Ascending aorta (tissue), 2 donors: ENCODE measurements at regions not wholly inside any gene's neighbourhood (a gene's known extent, or its start where the extent isn't known, plus 50 kb on each side); places are given as distances from the start of the nearest gene placed in this dataset.

Source experiments
- DNase-seq, 2 donors: peaks; one replicate each; pipeline ENCODE4 v3.0.0-alpha.2; 2019; ENCODE audit warnings: low spot score in 2 of 2
- H3K27ac ChIP-seq, 2 donors: fragments of 200-600 bp; sonication (generic); one replicate each; pipeline ENCODE4 v1.5.1; 2016 to 2017; ENCODE audit warnings: mild to moderate bottlenecking in 1 of 2
- H3K27me3 ChIP-seq: fragments of 200-600 bp; sonication (generic); one replicate; pipeline ENCODE4 v1.5.1; 2017
- H3K36me3 ChIP-seq, 2 donors: fragments of 200-600 bp; sonication (generic); one replicate each; pipeline ENCODE4 v1.5.1; 2016
- H3K4me1 ChIP-seq, 2 donors: fragments of 200-600 bp; sonication (generic); one replicate each; pipeline ENCODE4 v1.5.1; 2016 to 2017; ENCODE audit warnings: mild to moderate bottlenecking in 1 of 2
- H3K4me3 ChIP-seq, 2 donors: fragments of 200-600 bp; sonication (generic); one replicate each; pipeline ENCODE4 v1.5.1; 2016 to 2017; ENCODE audit warnings: mild to moderate bottlenecking in 1 of 2
- H3K9me3 ChIP-seq, 2 donors: fragments of 200-600 bp; sonication (generic); one replicate each; pipeline ENCODE4 v1.5.1; 2016
- CTCF ChIP-seq, 3 experiments: fragments of 200-600 bp in 2 of 3; fragments of 450-650 bp in 1 of 3; sonication (generic) in 2 of 3; IDR thresholded peaks; one replicate each; pipeline ENCODE4 v1.5.1; 2016 to 2019; ENCODE audit warnings: antibody characterized with exemption in 3 of 3, mild to moderate bottlenecking in 1 of 3, moderate library complexity in 1 of 3
- intact Hi-C: fragments of 100-400 bp; cut with DNase I; formaldehyde crosslinking; loops from one replicate; pipeline ENCODE4 v1.15.1; 2023

- H3K4me1 ChIP-seq, result no peaks in the 10 kb centered on the region
- no peak overlapping the region for H3K4me3 ChIP-seq
- no peak for TF ChIP-seq CTCF (IDR thresholded peaks at IDR 0.05)
- no peaks in the 10 kb centered on the region for H3K27me3 ChIP-seq
- intact Hi-C loops, result no loop called here
- no peak for DNase-seq
- H3K9me3 ChIP-seq, result no peaks in the 10 kb centered on the region
- H3K27ac ChIP-seq, result no peak overlapping the region
- H3K36me3 ChIP-seq, result no peaks in the 10 kb centered on the region
Observed at GRCh38 chr1:96995351-96995750, 273.8 kb downstream of the PTBP2 start.

DNA sequence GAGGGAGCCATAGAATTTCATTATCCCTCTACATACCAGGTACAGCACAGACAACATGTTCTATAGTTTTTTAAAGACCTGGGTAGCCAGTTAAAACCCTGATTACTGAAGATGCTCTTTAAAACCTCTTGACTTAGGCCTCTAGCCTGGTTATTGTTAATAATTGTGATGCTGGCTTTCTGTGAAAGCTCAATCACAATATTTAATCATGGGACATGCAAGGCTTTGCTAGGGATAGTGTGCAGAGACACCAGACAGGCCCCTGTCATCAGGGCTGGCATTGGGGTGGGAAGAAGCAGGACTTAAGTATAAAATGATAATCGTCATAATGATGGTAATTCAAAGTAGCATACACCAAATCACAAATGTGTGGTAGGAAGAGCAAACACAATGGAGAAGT is 274.4 kb downstream of the PTBP2 start:
- intact Hi-C loops, result no loop called here
- no peaks in the 10 kb centered on the region for H3K27me3 ChIP-seq
- H3K4me3 ChIP-seq, result no peak overlapping the region
- H3K36me3 ChIP-seq, result no peaks in the 10 kb centered on the region
- DNase-seq, result no peak
- H3K4me1 ChIP-seq, result no peaks in the 10 kb centered on the region
- H3K9me3 ChIP-seq, result no peaks in the 10 kb centered on the region
- no peak for TF ChIP-seq CTCF (IDR thresholded peaks at IDR 0.05)
- no peak overlapping the region for H3K27ac ChIP-seq

DNA sequence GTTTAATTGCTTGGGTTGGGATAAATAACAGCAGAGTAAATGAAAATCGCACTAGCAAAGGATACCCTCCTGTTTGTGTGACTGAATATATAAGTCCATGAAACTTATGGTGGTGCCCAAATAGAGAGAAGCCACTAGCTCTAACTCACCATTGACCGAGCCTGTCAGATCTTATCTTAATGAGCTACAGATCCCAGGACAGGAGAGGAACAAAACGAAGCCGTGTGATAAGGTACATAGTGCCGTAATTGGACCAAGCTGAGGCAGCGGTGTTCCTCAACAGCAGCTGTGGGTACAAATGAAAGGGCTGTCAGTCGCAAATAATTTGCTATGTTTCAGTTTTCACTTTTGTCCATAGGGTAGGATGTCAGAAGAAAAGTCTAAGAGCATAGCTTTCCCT is 276.1 kb downstream of the PTBP2 start:
- Histone ChIP-seq H3K4me3 (no peak overlapping the region), H3K36me3 (no peaks in the 10 kb centered on the region), H3K9me3 (no peaks in the 10 kb centered on the region), H3K27ac (no peak overlapping the region), H3K27me3 (no peaks in the 10 kb centered on the region), H3K4me1 (no peaks in the 10 kb centered on the region)
- intact Hi-C loops, result no loop called here
- no peak for TF ChIP-seq CTCF (IDR thresholded peaks at IDR 0.05)
- DNase-seq, result no peak

- no peak overlapping the region for H3K4me3 ChIP-seq
- H3K27ac ChIP-seq, result no peak overlapping the region
- intact Hi-C loops, result no loop called here
- H3K27me3 ChIP-seq, result no peaks in the 10 kb centered on the region
- H3K36me3 ChIP-seq, result no peaks in the 10 kb centered on the region
- no peaks in the 10 kb centered on the region for H3K4me1 ChIP-seq
- no peak for TF ChIP-seq CTCF (IDR thresholded peaks at IDR 0.05)
- no peak for DNase-seq
- no peaks in the 10 kb centered on the region for H3K9me3 ChIP-seq
Observed at GRCh38 chr1:96998466-96998865, 276.9 kb downstream of the PTBP2 start.

GRCh38 chr1:96999191-96999590 is 277.6 kb downstream of the PTBP2 start:
- Histone ChIP-seq H3K9me3 (no peaks in the 10 kb centered on the region), H3K4me1 (no peaks in the 10 kb centered on the region), H3K4me3 (no peak overlapping the region), H3K27ac (no peak overlapping the region), H3K36me3 (no peaks in the 10 kb centered on the region), H3K27me3 (no peaks in the 10 kb centered on the region)
- DNase-seq, result no peak
- intact Hi-C loops, result no loop called here
- TF ChIP-seq CTCF (IDR thresholded peaks at IDR 0.05), result no peak

DNA sequence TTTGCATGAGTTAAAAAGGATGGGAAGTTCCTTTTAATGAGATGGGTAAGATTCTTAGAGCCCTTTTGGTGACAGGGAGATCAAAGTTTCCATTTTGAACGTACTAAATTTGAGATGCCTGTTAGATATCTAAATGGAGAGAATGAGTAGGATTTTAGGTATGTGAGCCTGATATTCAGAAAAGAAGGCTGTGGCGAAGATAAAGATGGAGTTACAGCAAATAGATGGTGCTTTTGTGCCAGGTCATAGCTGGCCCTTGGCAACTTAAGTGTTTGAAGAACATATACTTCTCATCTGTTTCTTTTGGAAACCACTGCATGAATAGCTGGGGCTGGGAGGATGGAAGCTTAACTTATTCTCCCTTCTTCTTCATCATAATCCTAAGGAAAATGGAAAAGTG is 282.5 kb downstream of the PTBP2 start:
- no peak for TF ChIP-seq CTCF (IDR thresholded peaks at IDR 0.05)
- DNase-seq, result no peak
- Histone ChIP-seq H3K27ac (no peak overlapping the region), H3K4me1 (no peaks in the 10 kb centered on the region), H3K36me3 (no peaks in the 10 kb centered on the region), H3K4me3 (no peak overlapping the region), H3K27me3 (no peaks in the 10 kb centered on the region), H3K9me3 (no peaks in the 10 kb centered on the region)
- intact Hi-C loops, result no loop called here
